NCI-H345 (cell line): ENCODE measurements at regions not wholly inside any gene's neighbourhood (a gene's known extent, or its start where the extent isn't known, plus 50 kb on each side); places are given as distances from the start of the nearest gene placed in this dataset.
A peak's percentile ranks its signal among the peaks of the same experiment; 100 is the strongest.

Experiments used
- DNase-seq: peaks from one replicate; lab custom pipeline; 2025; lab: John Stamatoyannopoulos, UW

DNA sequence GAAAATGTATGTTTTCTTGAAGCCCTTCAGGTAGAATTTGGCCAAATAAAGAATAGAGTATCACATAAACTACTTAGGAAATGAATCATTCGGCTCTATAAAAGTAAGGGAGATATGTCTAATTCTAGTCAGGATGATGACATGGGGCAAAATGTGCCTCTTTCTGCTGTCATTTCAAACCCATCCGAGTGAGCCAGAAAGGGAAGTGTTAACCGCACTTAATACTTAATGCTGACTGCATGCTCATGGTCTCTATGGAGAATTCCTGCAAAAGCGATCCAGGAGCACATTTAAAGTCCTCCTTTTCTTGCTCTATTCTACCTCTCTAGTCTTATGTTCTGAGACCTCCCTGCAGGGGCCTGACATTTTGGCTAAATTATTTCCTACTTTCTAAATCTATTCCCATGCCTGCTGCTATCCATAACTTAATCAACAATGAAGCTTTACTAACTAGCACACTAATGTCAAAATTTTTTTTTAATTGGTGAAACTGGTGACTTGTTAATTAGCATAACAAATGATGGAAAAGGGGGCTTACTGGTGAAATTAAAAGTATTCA lies 127.4 kb downstream of the CDC42EP3 start:
- DNase-seq = no peak

GRCh38 chr2:37544591-37545031 lies 126.8 kb downstream of the CDC42EP3 start:
- no peak for DNase-seq

DNA sequence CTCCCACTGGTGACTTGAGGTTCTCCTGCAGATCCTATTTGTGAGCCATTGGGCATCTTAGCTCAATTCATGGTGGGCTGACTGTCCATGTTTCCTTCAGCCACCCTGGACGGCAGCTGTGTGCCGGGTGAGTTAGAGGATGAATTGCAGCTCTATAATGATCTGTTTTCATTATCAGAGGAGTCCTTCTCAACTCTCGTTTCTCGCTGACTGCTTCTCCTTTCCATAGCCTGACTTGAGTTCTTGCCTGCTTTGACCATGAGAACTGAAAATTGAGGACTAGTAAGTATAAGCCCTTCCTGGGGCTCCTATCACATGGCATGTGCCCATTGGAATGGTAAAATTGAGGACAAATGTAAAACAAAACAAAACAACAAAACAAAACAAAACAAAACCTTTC lies 121.8 kb downstream of the CDC42EP3 start:
- DNase-seq = no peak

GRCh38 chr2:37550190-37550589 lies 121.3 kb downstream of the CDC42EP3 start:
- no peak for DNase-seq

DNA sequence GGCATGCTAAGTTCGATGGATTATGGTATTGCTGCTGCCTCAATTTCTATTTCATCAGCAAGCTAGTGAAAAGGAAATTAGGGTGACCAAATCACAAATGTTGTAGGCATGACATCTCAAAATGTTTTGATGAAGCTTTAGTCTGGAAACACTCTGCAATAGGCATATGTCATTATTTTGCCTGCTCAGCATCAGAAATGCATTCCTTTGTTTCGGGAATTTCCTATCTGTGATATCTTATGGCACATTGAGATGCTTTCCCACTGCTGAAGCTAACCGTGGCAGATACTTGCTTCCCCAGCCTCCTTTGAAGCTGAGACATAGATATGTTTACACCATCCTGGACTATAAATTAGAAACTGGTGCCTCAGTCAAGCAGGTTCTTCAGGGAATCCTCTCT lies 119.7 kb downstream of the CDC42EP3 start:
- no peak for DNase-seq

GRCh38 chr2:37552339-37552738 lies 119.1 kb downstream of the CDC42EP3 start:
- no peak for DNase-seq

DNA sequence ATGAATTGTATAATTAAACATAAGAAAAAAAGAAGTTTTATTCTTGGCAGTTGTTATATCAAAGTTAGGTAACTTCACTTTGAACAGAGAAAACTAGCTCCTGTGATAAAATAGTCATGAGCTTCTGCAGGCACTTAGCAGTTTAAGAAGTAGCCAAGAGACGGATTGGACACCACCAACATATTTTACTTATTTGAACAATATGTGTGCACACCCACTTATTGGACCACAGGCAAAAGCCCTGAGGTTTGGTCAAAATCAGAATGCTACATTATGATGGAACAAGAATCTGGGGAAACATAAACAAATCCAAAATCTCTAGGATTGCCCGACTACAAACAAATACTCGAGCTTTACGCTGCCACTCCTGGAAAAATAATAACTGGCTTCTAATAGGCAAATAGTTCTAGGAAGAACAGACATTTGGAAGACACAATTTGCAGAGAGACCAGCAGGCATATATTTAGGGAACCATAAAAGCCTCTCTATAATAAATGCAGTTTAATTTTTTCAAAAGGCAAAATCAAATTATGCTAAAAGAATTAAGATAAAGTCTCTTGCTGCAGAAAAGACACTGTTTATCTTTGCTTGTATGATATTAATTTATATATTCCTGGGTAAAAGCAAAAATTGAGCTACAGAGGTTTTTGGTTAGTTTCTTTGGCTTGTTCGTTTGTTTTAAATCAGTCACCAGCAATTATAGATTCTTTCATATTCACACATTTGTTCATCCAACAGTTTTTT lies 117.9 kb downstream of the CDC42EP3 start:
- no peak for DNase-seq

DNA sequence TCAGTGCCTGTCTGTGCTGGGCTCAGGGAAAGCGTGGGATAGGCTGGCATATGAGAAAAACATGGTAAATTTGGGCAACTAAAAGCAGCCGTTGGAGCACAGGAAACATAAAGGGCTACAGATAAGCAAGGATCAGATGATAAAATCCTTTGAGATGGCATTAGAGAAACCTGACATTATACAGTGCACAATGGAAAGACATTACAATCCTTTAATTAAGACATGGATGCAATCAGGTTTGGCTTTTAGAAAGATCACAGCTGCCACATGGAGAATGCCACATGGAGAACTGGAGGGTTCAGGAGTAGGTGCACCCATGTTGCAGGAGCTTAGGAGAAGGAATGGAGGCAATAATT lies 117.3 kb downstream of the CDC42EP3 start:
- DNase-seq = no peak

DNA sequence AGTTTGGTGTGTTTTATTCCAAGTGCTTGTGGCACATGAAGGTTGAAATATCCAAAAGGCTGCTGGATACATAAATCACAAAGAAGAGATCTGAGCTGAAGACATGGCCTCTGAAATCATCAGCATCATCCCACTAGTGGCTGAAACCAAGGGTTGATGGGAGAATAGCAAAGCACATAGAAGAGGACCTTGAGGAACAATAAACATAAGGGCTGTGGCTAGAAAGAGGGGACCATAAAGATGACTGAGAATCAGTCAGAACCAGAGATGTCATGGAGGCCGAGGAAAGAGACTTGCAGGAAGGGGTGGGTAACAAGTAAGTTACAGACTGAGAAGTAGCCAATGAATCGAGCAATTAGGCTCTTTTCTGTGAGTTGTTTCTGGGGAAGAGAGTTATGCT lies 116.8 kb downstream of the CDC42EP3 start:
- DNase-seq = no peak

DNA sequence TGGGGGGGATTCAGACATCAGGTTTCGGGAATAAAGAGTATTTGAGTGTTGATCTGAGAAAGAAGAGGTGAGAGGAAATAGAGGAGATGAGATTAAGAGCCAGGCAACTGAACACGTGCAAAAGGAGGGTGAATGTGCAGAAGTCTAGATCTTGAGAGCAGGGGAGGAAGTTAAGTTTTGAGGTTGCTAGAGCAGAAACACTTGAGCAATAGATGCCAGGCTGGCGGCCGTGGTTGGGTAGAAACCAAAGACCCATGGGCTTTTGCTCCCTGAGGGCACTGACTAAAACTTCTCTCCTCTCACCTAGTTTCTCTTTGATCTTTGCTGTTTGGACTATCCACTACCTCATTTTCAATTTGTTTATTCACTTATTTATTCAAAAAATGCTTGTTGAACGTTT lies 116.0 kb downstream of the CDC42EP3 start:
- no peak for DNase-seq

DNA sequence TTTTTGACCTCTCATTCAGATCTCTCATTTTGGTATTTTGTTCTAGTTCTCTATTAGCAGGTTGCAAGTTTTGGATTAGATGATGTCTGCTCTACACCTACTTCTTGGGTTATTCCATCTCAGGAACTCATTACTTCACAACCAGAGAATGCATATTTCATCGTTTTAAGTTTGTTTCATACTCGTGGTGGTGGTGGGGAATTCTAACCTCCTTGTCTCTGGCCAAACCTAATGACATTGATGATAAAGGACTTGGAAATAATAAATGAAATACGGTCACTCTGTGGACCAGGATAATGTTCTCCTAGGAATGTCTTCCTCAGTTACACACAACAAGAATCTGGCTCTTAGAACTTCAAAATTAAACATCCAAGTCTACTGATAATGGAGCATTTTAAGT lies 115.2 kb downstream of the CDC42EP3 start:
- DNase-seq = no peak

GRCh38 chr2:37558623-37559022 lies 112.8 kb downstream of the CDC42EP3 start:
- no peak for DNase-seq

GRCh38 chr2:37560241-37560848 lies 111.1 kb downstream of the CDC42EP3 start:
- peak; percentile 56 for DNase-seq

GRCh38 chr2:37560863-37561614 lies 110.4 kb downstream of the CDC42EP3 start:
- no peak for DNase-seq

DNA sequence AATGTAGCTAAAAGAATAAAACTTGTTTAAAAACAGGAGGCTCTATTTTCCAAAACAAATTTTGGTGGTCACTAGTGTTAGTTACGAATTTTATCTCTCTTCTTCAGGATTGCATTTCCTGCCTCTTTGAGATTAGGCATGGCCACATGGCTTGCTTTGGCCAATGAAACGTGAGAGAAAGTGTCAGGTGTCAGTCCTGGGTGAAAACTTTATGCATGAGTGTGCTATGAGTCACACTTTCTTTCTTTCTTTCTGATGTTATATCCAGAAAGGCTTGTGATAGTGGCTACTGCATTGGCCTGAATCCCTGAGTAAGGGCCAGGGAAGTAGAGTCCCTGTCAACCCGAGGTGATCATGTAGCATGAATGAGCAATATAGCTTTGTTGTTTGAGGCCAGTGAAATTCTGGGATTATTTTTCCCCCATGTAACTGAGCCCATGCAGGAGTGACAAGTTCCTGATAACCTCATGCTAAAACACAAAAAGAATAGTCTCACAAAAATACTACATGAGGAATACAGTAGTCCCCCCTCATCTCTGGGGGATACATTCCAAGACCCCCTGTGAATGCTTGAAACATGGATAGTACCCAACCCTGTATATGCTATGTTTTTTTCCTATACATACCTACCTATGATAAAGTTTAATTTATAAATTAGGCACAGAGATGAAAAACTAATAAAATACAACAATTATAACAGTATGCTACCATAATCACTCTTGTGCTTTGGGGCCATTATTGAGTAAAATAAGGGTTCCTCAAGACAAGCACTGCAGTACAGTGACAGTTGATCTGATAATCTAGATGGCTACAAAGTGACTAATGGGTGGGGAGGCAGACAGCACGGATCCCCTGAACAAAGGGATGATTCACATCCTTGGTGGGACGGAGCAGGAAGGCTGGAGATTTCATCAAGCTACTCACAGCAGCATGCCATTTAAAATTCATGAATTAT lies 109.5 kb downstream of the CDC42EP3 start:
- no peak for DNase-seq

DNA sequence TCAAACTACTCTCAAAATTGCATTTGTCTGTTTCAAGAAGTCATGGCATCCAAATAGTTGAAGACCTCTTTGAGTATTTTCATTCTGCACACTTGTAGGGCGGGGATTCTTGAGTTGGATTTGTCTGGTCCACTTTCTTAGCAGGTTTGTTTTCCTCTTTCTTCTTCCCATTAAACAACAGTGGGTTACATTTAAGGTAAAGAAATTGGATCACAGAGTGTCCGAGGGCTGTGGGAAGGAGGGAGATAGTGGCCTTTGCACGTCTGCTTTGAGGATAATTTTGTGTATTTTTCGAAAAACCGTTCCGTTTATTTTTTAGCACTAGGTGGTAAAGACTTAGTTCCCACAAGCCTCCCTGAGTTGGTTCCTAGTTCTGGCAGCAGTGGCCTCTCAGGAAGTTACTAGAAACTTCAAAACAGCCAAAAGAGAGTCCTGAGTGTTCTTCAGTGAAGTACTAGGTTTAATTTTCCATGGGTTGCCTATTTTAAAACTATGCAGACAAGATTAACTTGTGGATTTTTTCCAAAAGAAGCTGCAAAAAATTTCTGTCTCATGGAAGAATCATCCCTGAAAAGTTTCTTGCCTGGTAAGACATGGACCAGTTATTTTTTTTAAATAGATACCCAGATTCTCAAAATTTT lies 107.9 kb downstream of the CDC42EP3 start:
- no peak for DNase-seq

GRCh38 chr2:37564356-37564755 lies 107.1 kb downstream of the CDC42EP3 start:
- no peak for DNase-seq

GRCh38 chr2:37566517-37566981 lies 104.9 kb downstream of the CDC42EP3 start:
- DNase-seq = no peak

- no peak for DNase-seq
Observed at GRCh38 chr2:37568565-37568964, 102.9 kb downstream of the CDC42EP3 start.

DNA sequence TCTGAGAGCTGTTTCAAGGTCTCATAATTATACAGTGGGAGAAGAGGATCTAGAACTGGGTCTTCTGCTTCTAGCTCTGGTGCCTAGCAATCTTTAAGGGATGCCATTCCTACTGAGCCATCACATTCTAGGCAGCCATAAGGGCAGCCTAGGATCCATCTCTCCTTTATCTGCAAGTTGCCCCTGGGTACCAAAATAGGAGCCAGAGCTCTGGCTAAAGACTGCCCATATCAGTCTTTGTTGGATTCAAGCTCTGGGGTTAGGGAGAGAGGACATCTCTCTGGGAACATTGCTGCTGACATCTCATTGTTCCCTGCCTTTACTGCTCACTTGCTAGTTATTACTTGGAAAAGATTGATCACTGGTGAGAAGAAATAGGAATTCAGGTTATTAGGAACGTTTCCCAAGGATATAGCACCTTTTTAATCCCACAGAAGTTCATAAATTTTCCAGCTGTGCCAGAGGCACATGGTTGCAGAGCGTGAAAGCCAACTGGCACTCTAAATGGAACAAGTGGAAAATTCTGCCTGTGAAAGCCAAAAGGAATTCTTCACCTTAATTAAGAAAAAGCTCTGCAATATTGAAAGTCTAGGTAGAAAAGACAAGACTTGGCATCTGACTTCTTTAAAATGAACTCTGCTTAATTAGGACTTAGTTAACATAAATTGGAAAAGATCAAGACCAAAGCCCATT lies 102.2 kb downstream of the CDC42EP3 start:
- DNase-seq = no peak
